ENCODE measurements at regions not wholly inside any gene's neighbourhood (a gene's known extent, or its start where the extent isn't known, plus 50 kb on each side); places are given as distances from the start of the nearest gene placed in this dataset.

GRCh38 chr1:87239997-87240605, 88.6 kb upstream of the LMO4 start:
- no peak for TF ChIP-seq EZH2 (IDR thresholded peaks at IDR 0.05; ENCODE audit: insufficient read depth, poor library complexity, severe bottlenecking)
- TF ChIP-seq EZH2phosphoT487 (IDR thresholded peaks at IDR 0.05; ENCODE audit: insufficient read depth, low read depth), result no peak

Measured in GM23248 (cell line).